Stomach (tissue), 4 donors: ENCODE measurements at regions not wholly inside any gene's neighbourhood (a gene's known extent, or its start where the extent isn't known, plus 50 kb on each side); places are given as distances from the start of the nearest gene placed in this dataset.
A peak's percentile ranks its signal among the peaks of the same experiment; 100 is the strongest.

ENCODE experiments used
- CTCF ChIP-seq, 7 experiments: fragments of 450-650 bp in 4 of 7; fragments of 200-600 bp in 3 of 7; sonication (generic) in 3 of 7; IDR thresholded peaks; one replicate each; pipeline ENCODE4 v1.5.1; 2016 to 2019; ENCODE audit warnings: antibody characterized with exemption in 7 of 7, control low read depth in 2 of 7, mild to moderate bottlenecking in 1 of 7
- POLR2A ChIP-seq, 4 donors: fragments of 450-650 bp; IDR thresholded peaks; one replicate each; pipeline ENCODE4 v1.6.1; 2016; ENCODE audit warnings: antibody characterized with exemption in 4 of 4, control low read depth in 2 of 4, mild to moderate bottlenecking in 1 of 4, moderate library complexity in 1 of 4

- TF ChIP-seq POLR2A (IDR thresholded peaks at IDR 0.05) = no peak
- peak in 5 of 7 experiments; percentile 10 to 61 (median 38) for TF ChIP-seq CTCF (IDR thresholded peaks at IDR 0.05)
Measured at GRCh38 chr4:11805842-11806241, 377.1 kb upstream of the HS3ST1 start.
